ENCODE measurements at regions not wholly inside any gene's neighbourhood (a gene's known extent, or its start where the extent isn't known, plus 50 kb on each side); places are given as distances from the start of the nearest gene placed in this dataset.
A peak's percentile ranks its signal among the peaks of the same experiment; 100 is the strongest.
"Not testable (repeated sequence)": the region's sequence is repeated elsewhere in the genome, so short reads cannot be mapped to it uniquely, and the experiment has no call there.

DNA sequence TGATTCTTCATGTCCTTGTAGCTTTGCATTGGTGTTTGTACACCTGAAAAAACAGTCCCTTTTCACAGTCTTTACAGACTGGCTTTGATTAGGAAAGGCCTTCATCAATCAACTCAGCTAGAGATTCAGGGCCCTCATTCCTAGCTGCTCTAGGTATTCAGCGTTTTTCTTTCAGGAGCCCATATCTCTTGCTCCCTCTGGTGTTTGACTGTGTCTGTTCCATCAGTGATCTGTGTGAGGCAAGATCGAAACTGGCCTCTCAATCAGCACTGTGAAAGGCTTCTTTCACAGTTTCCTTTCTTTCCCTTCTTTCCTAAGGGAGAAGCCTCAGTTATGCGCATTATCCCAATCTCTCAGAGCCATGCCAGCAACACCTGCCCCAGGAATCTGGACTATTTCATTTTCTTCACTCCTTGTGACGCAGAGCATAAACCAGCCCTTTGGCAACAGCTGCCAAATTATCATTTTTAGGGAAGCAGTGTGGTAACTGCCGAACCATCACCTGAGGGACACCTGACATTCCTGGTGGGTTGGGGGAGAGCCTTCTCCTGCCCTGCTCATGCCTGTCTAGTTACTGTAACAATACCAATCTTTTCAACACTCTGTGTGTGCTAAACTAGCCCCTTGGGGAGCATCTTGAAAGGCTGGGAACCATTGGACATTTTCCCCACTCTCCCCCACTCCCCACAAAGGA is 75.7 kb upstream of the CCDC71L start:
- peak overlapping the region; percentile 15 for H3K4me3 ChIP-seq (replicated peaks; ENCODE audit: low read depth, low read length)
- TF ChIP-seq, protein P1, sequence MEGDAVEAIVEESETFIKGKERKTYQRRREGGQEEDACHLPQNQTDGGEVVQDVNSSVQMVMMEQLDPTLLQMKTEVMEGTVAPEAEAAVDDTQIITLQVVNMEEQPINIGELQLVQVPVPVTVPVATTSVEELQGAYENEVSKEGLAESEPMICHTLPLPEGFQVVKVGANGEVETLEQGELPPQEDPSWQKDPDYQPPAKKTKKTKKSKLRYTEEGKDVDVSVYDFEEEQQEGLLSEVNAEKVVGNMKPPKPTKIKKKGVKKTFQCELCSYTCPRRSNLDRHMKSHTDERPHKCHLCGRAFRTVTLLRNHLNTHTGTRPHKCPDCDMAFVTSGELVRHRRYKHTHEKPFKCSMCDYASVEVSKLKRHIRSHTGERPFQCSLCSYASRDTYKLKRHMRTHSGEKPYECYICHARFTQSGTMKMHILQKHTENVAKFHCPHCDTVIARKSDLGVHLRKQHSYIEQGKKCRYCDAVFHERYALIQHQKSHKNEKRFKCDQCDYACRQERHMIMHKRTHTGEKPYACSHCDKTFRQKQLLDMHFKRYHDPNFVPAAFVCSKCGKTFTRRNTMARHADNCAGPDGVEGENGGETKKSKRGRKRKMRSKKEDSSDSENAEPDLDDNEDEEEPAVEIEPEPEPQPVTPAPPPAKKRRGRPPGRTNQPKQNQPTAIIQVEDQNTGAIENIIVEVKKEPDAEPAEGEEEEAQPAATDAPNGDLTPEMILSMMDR (IDR thresholded peaks at IDR 0.05; ENCODE audit: low read length, missing control alignments) = peak; percentile 88

DNA sequence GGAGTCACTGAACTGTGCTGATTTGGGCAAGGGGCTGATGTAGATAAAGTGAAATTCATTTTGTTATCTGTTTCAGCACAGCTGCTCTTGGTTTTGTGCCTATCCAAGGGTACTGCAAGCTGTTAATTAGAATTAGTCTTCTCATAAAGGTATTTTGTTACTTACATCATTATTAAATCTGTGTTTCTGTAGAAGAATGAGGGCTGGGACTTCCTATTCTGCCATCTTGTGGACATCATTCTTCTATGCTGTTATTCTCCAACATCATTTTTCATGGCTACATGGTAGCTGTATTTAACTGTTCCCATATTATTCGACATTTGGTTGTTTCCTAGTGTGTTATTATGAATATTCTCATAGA is 76.2 kb upstream of the CCDC71L start:
- TF ChIP-seq, protein P1 (IDR thresholded peaks at IDR 0.05; ENCODE audit: low read length, missing control alignments) = peak; percentile 60
- peak; percentile 77 for DNase-seq (ENCODE audit: low read depth)

More for the DNA sequence above, 75.7 kb upstream of the CCDC71L start:
- DNase-seq (ENCODE audit: low read depth) = peak; percentile 90

GRCh38 chr7:106740806-106741205 is 79.8 kb upstream of the CCDC71L start:
- no peak for DNase-seq (ENCODE audit: low read depth)
- TF ChIP-seq, protein P1 (IDR thresholded peaks at IDR 0.05; ENCODE audit: low read length, missing control alignments) = no peak
- H3K4me3 ChIP-seq (replicated peaks; ENCODE audit: low read depth, low read length) = no peak overlapping the region

More for the DNA sequence above, 76.2 kb upstream of the CCDC71L start:
- H3K4me3 ChIP-seq (replicated peaks; ENCODE audit: low read depth, low read length) = no peak overlapping the region

DNA sequence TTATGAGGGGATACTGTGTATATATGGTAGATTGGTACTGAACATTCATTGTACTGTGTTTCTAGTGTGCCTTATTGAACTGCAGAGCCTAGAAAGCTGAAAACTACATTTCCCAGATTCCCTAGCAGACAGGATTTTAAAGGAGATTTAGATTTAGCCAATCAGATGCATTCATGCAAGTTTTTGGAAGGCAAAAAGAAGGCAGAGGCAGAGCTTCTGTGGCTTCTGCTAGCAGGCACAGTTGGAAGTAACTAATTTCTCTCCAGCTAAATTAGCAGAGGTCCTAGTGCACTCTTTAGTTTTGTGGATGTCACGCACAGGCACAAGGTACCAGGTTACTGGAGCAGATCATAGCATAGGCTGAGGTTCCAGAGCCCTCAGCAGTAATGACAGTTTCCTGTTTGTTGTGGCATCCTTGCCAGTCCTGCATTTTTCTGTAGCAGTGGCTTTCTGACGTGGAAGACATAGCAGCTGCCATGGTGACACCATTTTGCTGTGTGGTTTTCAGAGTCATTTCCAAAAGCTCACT is 83.7 kb upstream of the CCDC71L start:
- TF ChIP-seq, protein P1 (IDR thresholded peaks at IDR 0.05; ENCODE audit: low read length, missing control alignments) = no peak
- no peak overlapping the region for H3K4me3 ChIP-seq (replicated peaks; ENCODE audit: low read depth, low read length)
- no peak for DNase-seq (ENCODE audit: low read depth)

- not testable (repeated sequence) for H3K4me3 ChIP-seq (replicated peaks; ENCODE audit: low read depth, low read length); DNase-seq (ENCODE audit: low read depth)
Observed at GRCh38 chr7:106747301-106747700, 86.3 kb upstream of the CCDC71L start.

DNA sequence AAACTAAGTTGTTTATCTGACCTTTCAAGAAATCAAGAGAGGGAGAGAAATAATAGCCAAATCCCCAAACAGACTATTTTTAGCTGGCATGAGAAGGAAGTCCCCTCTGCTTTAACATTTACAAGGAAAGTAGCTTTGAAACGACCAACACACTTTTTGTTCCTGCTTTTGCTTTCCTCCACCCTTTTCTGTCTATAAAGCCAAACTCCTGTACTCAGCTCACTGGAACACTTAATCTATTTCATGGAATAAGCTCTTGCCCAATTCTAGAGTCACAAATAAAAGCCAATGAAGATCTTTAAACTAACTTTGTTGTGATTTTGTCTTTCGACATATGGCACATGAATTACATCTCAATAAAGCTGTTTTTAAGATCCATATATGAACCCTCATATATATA is 86.8 kb upstream of the CCDC71L start:
- no peak for DNase-seq (ENCODE audit: low read depth)
- TF ChIP-seq, protein P1 (IDR thresholded peaks at IDR 0.05; ENCODE audit: low read length, missing control alignments) = no peak
- H3K4me3 ChIP-seq (replicated peaks; ENCODE audit: low read depth, low read length) = no peak overlapping the region

DNA sequence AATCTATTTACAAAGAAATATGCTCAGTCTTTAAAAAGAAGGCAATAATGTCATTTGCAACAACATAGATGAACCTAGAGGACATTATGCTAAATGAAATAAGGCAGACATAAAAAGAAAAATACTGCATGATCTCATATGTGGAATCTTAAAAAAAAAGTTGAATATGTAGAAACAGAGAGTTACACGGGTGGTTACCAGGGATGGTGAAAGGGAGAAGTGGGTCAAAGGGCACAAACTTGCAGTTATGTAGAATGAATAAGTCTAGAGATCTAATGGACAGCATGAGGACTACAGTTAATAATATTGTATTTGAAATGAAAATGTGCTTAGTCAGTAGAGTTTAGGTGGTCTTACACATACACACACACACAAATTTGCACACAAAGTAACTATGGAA is 88.2 kb upstream of the CCDC71L start:
- no peak overlapping the region for H3K4me3 ChIP-seq (replicated peaks; ENCODE audit: low read depth, low read length)
- no peak for DNase-seq (ENCODE audit: low read depth)
- TF ChIP-seq, protein P1 (IDR thresholded peaks at IDR 0.05; ENCODE audit: low read length, missing control alignments) = no peak
